ENCODE measurements at regions not wholly inside any gene's neighbourhood (a gene's known extent, or its start where the extent isn't known, plus 50 kb on each side); places are given as distances from the start of the nearest gene placed in this dataset.
"Not testable (repeated sequence)": the region's sequence is repeated elsewhere in the genome, so short reads cannot be mapped to it uniquely, and the experiment has no call there.

- not testable (repeated sequence) for H3K9ac ChIP-seq (ENCODE audit: low read length in 2 of 2); H3K27ac ChIP-seq (ENCODE audit: low read length); H3K4me3 ChIP-seq (ENCODE audit: low read length in 2 of 2); H3K36me3 ChIP-seq (ENCODE audit: control insufficient read depth in 2 of 2, insufficient read depth in 2 of 2, low read length in 2 of 2); H3K4me1 ChIP-seq (ENCODE audit: control insufficient read depth, insufficient read depth, low read length); H3K27me3 ChIP-seq (ENCODE audit: control insufficient read depth in 1 of 2, insufficient read depth in 2 of 2, low read length in 2 of 2); H3K9me3 ChIP-seq (ENCODE audit: control insufficient read depth in 2 of 2, low read length in 2 of 2)
These were observed 5403.1 kb upstream of the TPTE start for GRCh38 chr21:5118296-5118679.

- H3K9me3 ChIP-seq (ENCODE audit: control insufficient read depth in 2 of 2, low read length in 2 of 2); H3K9ac ChIP-seq (ENCODE audit: low read length in 2 of 2); H3K36me3 ChIP-seq (ENCODE audit: control insufficient read depth in 2 of 2, insufficient read depth in 2 of 2, low read length in 2 of 2); H3K27me3 ChIP-seq (ENCODE audit: control insufficient read depth in 1 of 2, insufficient read depth in 2 of 2, low read length in 2 of 2); H3K4me3 ChIP-seq (ENCODE audit: low read length in 2 of 2); H3K27ac ChIP-seq (ENCODE audit: low read length); H3K4me1 ChIP-seq (ENCODE audit: control insufficient read depth, insufficient read depth, low read length): not testable (repeated sequence)
These were observed 5402.2 kb upstream of the TPTE start for GRCh38 chr21:5119179-5119578.

GRCh38 chr21:5121399-5121798 is 5400.0 kb upstream of the TPTE start:
- not testable (repeated sequence) for H3K9me3 ChIP-seq (ENCODE audit: control insufficient read depth in 2 of 2, low read length in 2 of 2); H3K27ac ChIP-seq (ENCODE audit: low read length); H3K4me1 ChIP-seq (ENCODE audit: control insufficient read depth, insufficient read depth, low read length); H3K9ac ChIP-seq (ENCODE audit: low read length in 2 of 2); H3K4me3 ChIP-seq (ENCODE audit: low read length in 2 of 2); H3K36me3 ChIP-seq (ENCODE audit: control insufficient read depth in 2 of 2, insufficient read depth in 2 of 2, low read length in 2 of 2); H3K27me3 ChIP-seq (ENCODE audit: control insufficient read depth in 1 of 2, insufficient read depth in 2 of 2, low read length in 2 of 2)

- H3K4me1 ChIP-seq (ENCODE audit: control insufficient read depth, insufficient read depth, low read length); H3K9me3 ChIP-seq (ENCODE audit: control insufficient read depth in 2 of 2, low read length in 2 of 2); H3K4me3 ChIP-seq (ENCODE audit: low read length in 2 of 2); H3K9ac ChIP-seq (ENCODE audit: low read length in 2 of 2); H3K27ac ChIP-seq (ENCODE audit: low read length); H3K27me3 ChIP-seq (ENCODE audit: control insufficient read depth in 1 of 2, insufficient read depth in 2 of 2, low read length in 2 of 2); H3K36me3 ChIP-seq (ENCODE audit: control insufficient read depth in 2 of 2, insufficient read depth in 2 of 2, low read length in 2 of 2): not testable (repeated sequence)
These were observed 5399.5 kb upstream of the TPTE start for GRCh38 chr21:5121849-5122248.

GRCh38 chr21:5123655-5124054 is 5397.7 kb upstream of the TPTE start:
- not testable (repeated sequence) for H3K27me3 ChIP-seq (ENCODE audit: control insufficient read depth in 1 of 2, insufficient read depth in 2 of 2, low read length in 2 of 2); H3K36me3 ChIP-seq (ENCODE audit: control insufficient read depth in 2 of 2, insufficient read depth in 2 of 2, low read length in 2 of 2); H3K4me1 ChIP-seq (ENCODE audit: control insufficient read depth, insufficient read depth, low read length); H3K4me3 ChIP-seq (ENCODE audit: low read length in 2 of 2); H3K27ac ChIP-seq (ENCODE audit: low read length); H3K9ac ChIP-seq (ENCODE audit: low read length in 2 of 2); H3K9me3 ChIP-seq (ENCODE audit: control insufficient read depth in 2 of 2, low read length in 2 of 2)

- H3K27me3 ChIP-seq (ENCODE audit: control insufficient read depth in 1 of 2, insufficient read depth in 2 of 2, low read length in 2 of 2); H3K9ac ChIP-seq (ENCODE audit: low read length in 2 of 2); H3K9me3 ChIP-seq (ENCODE audit: control insufficient read depth in 2 of 2, low read length in 2 of 2); H3K4me1 ChIP-seq (ENCODE audit: control insufficient read depth, insufficient read depth, low read length); H3K36me3 ChIP-seq (ENCODE audit: control insufficient read depth in 2 of 2, insufficient read depth in 2 of 2, low read length in 2 of 2); H3K27ac ChIP-seq (ENCODE audit: low read length): not testable (repeated sequence)
- H3K4me3 ChIP-seq (ENCODE audit: low read length in 2 of 2) = peak overlapping the region in 1 of 2 donors; percentile 58
These were observed 5393.1 kb upstream of the TPTE start for GRCh38 chr21:5128261-5128660.

- H3K4me3 ChIP-seq (ENCODE audit: low read length in 2 of 2) = not testable (repeated sequence)
These were observed 5387.6 kb upstream of the TPTE start for GRCh38 chr21:5133824-5134223.

GRCh38 chr21:5136406-5136805 is 5385.0 kb upstream of the TPTE start:
- not testable (repeated sequence) for H3K4me1 ChIP-seq (ENCODE audit: control insufficient read depth, insufficient read depth, low read length); H3K4me3 ChIP-seq (ENCODE audit: low read length in 2 of 2); H3K36me3 ChIP-seq (ENCODE audit: control insufficient read depth in 2 of 2, insufficient read depth in 2 of 2, low read length in 2 of 2); H3K9me3 ChIP-seq (ENCODE audit: control insufficient read depth in 2 of 2, low read length in 2 of 2); H3K27me3 ChIP-seq (ENCODE audit: control insufficient read depth in 1 of 2, insufficient read depth in 2 of 2, low read length in 2 of 2); H3K27ac ChIP-seq (ENCODE audit: low read length); H3K9ac ChIP-seq (ENCODE audit: low read length in 2 of 2)

More at GRCh38 chr21:5133824-5134223, 5387.6 kb upstream of the TPTE start:
- not testable (repeated sequence) for H3K9me3 ChIP-seq (ENCODE audit: control insufficient read depth in 2 of 2, low read length in 2 of 2); H3K27me3 ChIP-seq (ENCODE audit: control insufficient read depth in 1 of 2, insufficient read depth in 2 of 2, low read length in 2 of 2); H3K27ac ChIP-seq (ENCODE audit: low read length); H3K36me3 ChIP-seq (ENCODE audit: control insufficient read depth in 2 of 2, insufficient read depth in 2 of 2, low read length in 2 of 2); H3K4me1 ChIP-seq (ENCODE audit: control insufficient read depth, insufficient read depth, low read length); H3K9ac ChIP-seq (ENCODE audit: low read length in 2 of 2)

- not testable (repeated sequence) for H3K4me1 ChIP-seq (ENCODE audit: control insufficient read depth, insufficient read depth, low read length); H3K9ac ChIP-seq (ENCODE audit: low read length in 2 of 2); H3K36me3 ChIP-seq (ENCODE audit: control insufficient read depth in 2 of 2, insufficient read depth in 2 of 2, low read length in 2 of 2); H3K27ac ChIP-seq (ENCODE audit: low read length); H3K27me3 ChIP-seq (ENCODE audit: control insufficient read depth in 1 of 2, insufficient read depth in 2 of 2, low read length in 2 of 2); H3K9me3 ChIP-seq (ENCODE audit: control insufficient read depth in 2 of 2, low read length in 2 of 2); H3K4me3 ChIP-seq (ENCODE audit: low read length in 2 of 2)
These were observed 5384.4 kb upstream of the TPTE start for GRCh38 chr21:5137006-5137405.

- H3K27me3 ChIP-seq (ENCODE audit: control insufficient read depth in 1 of 2, insufficient read depth in 2 of 2, low read length in 2 of 2); H3K36me3 ChIP-seq (ENCODE audit: control insufficient read depth in 2 of 2, insufficient read depth in 2 of 2, low read length in 2 of 2); H3K9me3 ChIP-seq (ENCODE audit: control insufficient read depth in 2 of 2, low read length in 2 of 2); H3K4me3 ChIP-seq (ENCODE audit: low read length in 2 of 2); H3K4me1 ChIP-seq (ENCODE audit: control insufficient read depth, insufficient read depth, low read length); H3K27ac ChIP-seq (ENCODE audit: low read length); H3K9ac ChIP-seq (ENCODE audit: low read length in 2 of 2): not testable (repeated sequence)
These were observed 5382.7 kb upstream of the TPTE start for GRCh38 chr21:5138687-5139086.

GRCh38 chr21:5139528-5139927 is 5381.9 kb upstream of the TPTE start:
- not testable (repeated sequence) for H3K9ac ChIP-seq (ENCODE audit: low read length in 2 of 2); H3K27ac ChIP-seq (ENCODE audit: low read length); H3K9me3 ChIP-seq (ENCODE audit: control insufficient read depth in 2 of 2, low read length in 2 of 2); H3K4me1 ChIP-seq (ENCODE audit: control insufficient read depth, insufficient read depth, low read length); H3K4me3 ChIP-seq (ENCODE audit: low read length in 2 of 2); H3K36me3 ChIP-seq (ENCODE audit: control insufficient read depth in 2 of 2, insufficient read depth in 2 of 2, low read length in 2 of 2); H3K27me3 ChIP-seq (ENCODE audit: control insufficient read depth in 1 of 2, insufficient read depth in 2 of 2, low read length in 2 of 2)

- not testable (repeated sequence) for H3K27ac ChIP-seq (ENCODE audit: low read length); H3K36me3 ChIP-seq (ENCODE audit: control insufficient read depth in 2 of 2, insufficient read depth in 2 of 2, low read length in 2 of 2); H3K9me3 ChIP-seq (ENCODE audit: control insufficient read depth in 2 of 2, low read length in 2 of 2); H3K27me3 ChIP-seq (ENCODE audit: control insufficient read depth in 1 of 2, insufficient read depth in 2 of 2, low read length in 2 of 2); H3K4me1 ChIP-seq (ENCODE audit: control insufficient read depth, insufficient read depth, low read length); H3K9ac ChIP-seq (ENCODE audit: low read length in 2 of 2); H3K4me3 ChIP-seq (ENCODE audit: low read length in 2 of 2)
These were observed 5378.4 kb upstream of the TPTE start for GRCh38 chr21:5143011-5143410.

All from stomach smooth muscle (tissue), 2 donors.